ENCODE measurements at regions not wholly inside any gene's neighbourhood (a gene's known extent, or its start where the extent isn't known, plus 50 kb on each side); places are given as distances from the start of the nearest gene placed in this dataset.

DNA sequence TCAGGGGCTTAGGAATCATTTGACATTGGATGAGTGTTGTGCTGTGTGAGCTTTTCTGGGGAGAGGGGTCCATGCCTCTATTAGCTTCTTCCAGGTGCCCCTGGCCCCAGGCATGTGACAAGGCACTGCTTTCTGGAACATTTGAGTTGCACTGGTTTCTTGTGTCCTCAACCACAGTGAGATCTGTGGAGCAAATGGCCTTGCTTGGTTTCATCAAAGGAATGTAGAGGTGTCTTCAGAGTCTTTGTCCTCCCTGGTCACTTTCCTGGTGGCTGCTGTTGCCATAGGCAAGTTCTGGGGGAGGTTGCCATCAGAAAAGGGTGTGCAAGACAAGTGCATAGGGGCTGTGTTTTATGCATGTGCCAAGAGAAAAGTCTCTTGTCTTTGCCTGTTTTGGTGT, 157.5 kb downstream of the MACROH2A1 start:
- H3K4me1 ChIP-seq (ENCODE audit: low read length), result no peaks in the 10 kb centered on the region
- H3K9me3 ChIP-seq (replicated peaks; ENCODE audit: insufficient read depth, low read length), result no peaks in the 10 kb centered on the region
- no peaks in the 10 kb centered on the region for H3K27me3 ChIP-seq (replicated peaks; ENCODE audit: insufficient read depth, low read length)

GRCh38 chr5:135240781-135241360, 158.2 kb downstream of the MACROH2A1 start:
- no peaks in the 10 kb centered on the region for H3K27me3 ChIP-seq (replicated peaks; ENCODE audit: insufficient read depth, low read length)
- H3K27ac ChIP-seq (ENCODE audit: low read length), result no peak overlapping the region
- no peak overlapping the region for H3K9ac ChIP-seq (ENCODE audit: low read length)
- no peaks in the 10 kb centered on the region for H3F3A ChIP-seq (ENCODE audit: insufficient read depth, low read length)
- no peaks in the 10 kb centered on the region for H3K9me3 ChIP-seq (replicated peaks; ENCODE audit: insufficient read depth, low read length)
- no peaks in the 10 kb centered on the region for H3K36me3 ChIP-seq (replicated peaks; ENCODE audit: insufficient read depth, low read length)
- H3K9me2 ChIP-seq (replicated peaks; ENCODE audit: insufficient read depth, low read length), result no peaks in the 10 kb centered on the region
- no peak for TF ChIP-seq EZH2 (optimal IDR thresholded peaks at IDR 0.05; ENCODE audit: low read depth, low read length)
- no peak for TF ChIP-seq EZH2phosphoT487 (IDR thresholded peaks at IDR 0.05; ENCODE audit: low read length)
- TF ChIP-seq CTCF (IDR thresholded peaks at IDR 0.05; ENCODE audit: low read length), result no peak
- DNase-seq, result no peak
- no peaks in the 10 kb centered on the region for H3K4me1 ChIP-seq (ENCODE audit: low read length)
- no peak overlapping the region for H3K4me2 ChIP-seq (ENCODE audit: low read depth, low read length)
- H4K20me1 ChIP-seq (ENCODE audit: insufficient read depth, low read length), result no peaks in the 10 kb centered on the region
- H3K79me2 ChIP-seq (ENCODE audit: low read length), result no peaks in the 10 kb centered on the region
- H2AFZ ChIP-seq (ENCODE audit: low read length), result no peak overlapping the region
- H3K4me3 ChIP-seq (ENCODE audit: low read length), result no peak overlapping the region

More for the DNA sequence above, 157.5 kb downstream of the MACROH2A1 start:
- no peaks in the 10 kb centered on the region for H3F3A ChIP-seq (ENCODE audit: insufficient read depth, low read length)
- no peaks in the 10 kb centered on the region for H3K36me3 ChIP-seq (replicated peaks; ENCODE audit: insufficient read depth, low read length)
- no peak overlapping the region for H3K9ac ChIP-seq (ENCODE audit: low read length)
- no peaks in the 10 kb centered on the region for H3K9me2 ChIP-seq (replicated peaks; ENCODE audit: insufficient read depth, low read length)
- H2AFZ ChIP-seq (ENCODE audit: low read length), result no peak overlapping the region
- no peaks in the 10 kb centered on the region for H3K79me2 ChIP-seq (ENCODE audit: low read length)
- no peak for DNase-seq
- no peaks in the 10 kb centered on the region for H4K20me1 ChIP-seq (ENCODE audit: insufficient read depth, low read length)
- no peak overlapping the region for H3K4me3 ChIP-seq (ENCODE audit: low read length)
- TF ChIP-seq EZH2phosphoT487 (IDR thresholded peaks at IDR 0.05; ENCODE audit: low read length) (no peak), EZH2 (optimal IDR thresholded peaks at IDR 0.05; ENCODE audit: low read depth, low read length) (no peak), CTCF (IDR thresholded peaks at IDR 0.05; ENCODE audit: low read length) (no peak)
- H3K27ac ChIP-seq (ENCODE audit: low read length), result no peak overlapping the region
- H3K4me2 ChIP-seq (ENCODE audit: low read depth, low read length), result no peak overlapping the region

GRCh38 chr5:135240283-135240633, 158.8 kb downstream of the MACROH2A1 start:
- Histone ChIP-seq H3K9me2 (replicated peaks; ENCODE audit: insufficient read depth, low read length) (no peaks in the 10 kb centered on the region), H3K4me2 (ENCODE audit: low read depth, low read length) (no peak overlapping the region), H3K79me2 (ENCODE audit: low read length) (no peaks in the 10 kb centered on the region), H3K4me1 (ENCODE audit: low read length) (no peaks in the 10 kb centered on the region), H4K20me1 (ENCODE audit: insufficient read depth, low read length) (no peaks in the 10 kb centered on the region), H3K27ac (ENCODE audit: low read length) (no peak overlapping the region), H3K9ac (ENCODE audit: low read length) (no peak overlapping the region), H2AFZ (ENCODE audit: low read length) (no peak overlapping the region), H3K27me3 (replicated peaks; ENCODE audit: insufficient read depth, low read length) (no peaks in the 10 kb centered on the region), H3F3A (ENCODE audit: insufficient read depth, low read length) (no peaks in the 10 kb centered on the region), H3K9me3 (replicated peaks; ENCODE audit: insufficient read depth, low read length) (no peaks in the 10 kb centered on the region), H3K36me3 (replicated peaks; ENCODE audit: insufficient read depth, low read length) (no peaks in the 10 kb centered on the region), H3K4me3 (ENCODE audit: low read length) (no peak overlapping the region)
- no peak for DNase-seq
- TF ChIP-seq EZH2 (optimal IDR thresholded peaks at IDR 0.05; ENCODE audit: low read depth, low read length) (no peak), CTCF (IDR thresholded peaks at IDR 0.05; ENCODE audit: low read length) (no peak), EZH2phosphoT487 (IDR thresholded peaks at IDR 0.05; ENCODE audit: low read length) (no peak)
